MM.1S (cell line): ENCODE measurements at regions not wholly inside any gene's neighbourhood (a gene's known extent, or its start where the extent isn't known, plus 50 kb on each side); places are given as distances from the start of the nearest gene placed in this dataset.

Experiments used
- EZH2 ChIP-seq: fragments of 300-600 bp; sonication (generic); optimal IDR thresholded peaks from 2 replicates; pipeline ENCODE3; 2017; ENCODE audit warnings: low read depth, mild to moderate bottlenecking, antibody characterized with exemption, low read length, mixed read lengths
- EZH2phosphoT487 ChIP-seq: fragments of 300-600 bp; sonication (generic); IDR thresholded peaks from 2 replicates; pipeline ENCODE4 v1.6.1; 2018; ENCODE audit warnings: antibody characterized with exemption, low read length
- TF ChIP-seq, protein P1 (sequence below): fragments of 300-600 bp; sonication (generic); IDR thresholded peaks from 2 replicates; pipeline ENCODE4 v1.5.1; 2016; ENCODE audit warnings: antibody characterized with exemption, low read length, mixed read lengths

DNA sequence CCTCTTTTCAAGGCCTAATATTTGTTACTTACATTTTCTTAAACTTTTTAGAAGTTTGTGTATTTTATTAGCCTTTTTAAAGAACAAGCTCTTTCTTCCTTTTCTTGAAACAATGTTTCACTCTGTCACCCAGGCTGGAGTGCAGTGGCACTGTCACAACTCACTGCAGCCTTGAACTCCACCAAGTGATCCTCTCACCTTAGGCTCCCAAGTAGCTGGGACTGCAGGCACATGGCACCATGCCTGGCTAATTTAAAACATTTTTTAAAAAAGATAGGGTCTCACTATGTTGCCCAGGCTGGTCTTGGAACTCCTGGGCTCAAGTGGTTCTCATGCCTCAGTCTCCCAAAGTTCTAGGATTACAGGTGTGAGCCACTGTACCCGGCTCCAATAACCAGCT, 192.2 kb upstream of the SPRY2 start:
- TF ChIP-seq, protein P1, sequence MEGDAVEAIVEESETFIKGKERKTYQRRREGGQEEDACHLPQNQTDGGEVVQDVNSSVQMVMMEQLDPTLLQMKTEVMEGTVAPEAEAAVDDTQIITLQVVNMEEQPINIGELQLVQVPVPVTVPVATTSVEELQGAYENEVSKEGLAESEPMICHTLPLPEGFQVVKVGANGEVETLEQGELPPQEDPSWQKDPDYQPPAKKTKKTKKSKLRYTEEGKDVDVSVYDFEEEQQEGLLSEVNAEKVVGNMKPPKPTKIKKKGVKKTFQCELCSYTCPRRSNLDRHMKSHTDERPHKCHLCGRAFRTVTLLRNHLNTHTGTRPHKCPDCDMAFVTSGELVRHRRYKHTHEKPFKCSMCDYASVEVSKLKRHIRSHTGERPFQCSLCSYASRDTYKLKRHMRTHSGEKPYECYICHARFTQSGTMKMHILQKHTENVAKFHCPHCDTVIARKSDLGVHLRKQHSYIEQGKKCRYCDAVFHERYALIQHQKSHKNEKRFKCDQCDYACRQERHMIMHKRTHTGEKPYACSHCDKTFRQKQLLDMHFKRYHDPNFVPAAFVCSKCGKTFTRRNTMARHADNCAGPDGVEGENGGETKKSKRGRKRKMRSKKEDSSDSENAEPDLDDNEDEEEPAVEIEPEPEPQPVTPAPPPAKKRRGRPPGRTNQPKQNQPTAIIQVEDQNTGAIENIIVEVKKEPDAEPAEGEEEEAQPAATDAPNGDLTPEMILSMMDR = no peak
- TF ChIP-seq EZH2phosphoT487 = no peak
- no peak for TF ChIP-seq EZH2
